Vagina (tissue), 2 donors: ENCODE measurements at regions not wholly inside any gene's neighbourhood (a gene's known extent, or its start where the extent isn't known, plus 50 kb on each side); places are given as distances from the start of the nearest gene placed in this dataset.

Source experiments
- DNase-seq, 2 donors: peaks; one replicate each; pipeline ENCODE4 v3.0.0-alpha.2; 2017; ENCODE audit errors: extremely low spot score in 2 of 2
- H3K27ac ChIP-seq: fragments of 200-600 bp; sonication (generic); one replicate; pipeline ENCODE4 v1.5.1; 2019
- H3K27me3 ChIP-seq: fragments of 200-600 bp; sonication (generic); one replicate; pipeline ENCODE4 v1.5.1; 2019
- H3K36me3 ChIP-seq, 2 donors: fragments of 200-600 bp; sonication (generic); one replicate each; pipeline ENCODE4 v1.5.1; 2017 to 2019
- H3K4me1 ChIP-seq: fragments of 200-600 bp; sonication (generic); one replicate; pipeline ENCODE4 v1.5.1; 2019
- H3K4me3 ChIP-seq, 2 donors: fragments of 200-600 bp; sonication (generic); 1 replicate in 1 of 2; 2 replicates in 1 of 2; pipeline ENCODE4 v1.5.1; 2016 to 2019
- H3K9me3 ChIP-seq: fragments of 200-600 bp; sonication (generic); one replicate; pipeline ENCODE4 v1.5.1; 2019
- CTCF ChIP-seq, 3 experiments: fragments of 450-650 bp in 2 of 3; fragments of 200-600 bp in 1 of 3; sonication (generic) in 1 of 3; IDR thresholded peaks; one replicate each; pipeline ENCODE4 v1.5.1; 2017 to 2019; ENCODE audit warnings: antibody characterized with exemption in 3 of 3, mild to moderate bottlenecking in 2 of 3, moderate library complexity in 2 of 3
- POLR2A ChIP-seq, 2 donors: fragments of 450-650 bp; IDR thresholded peaks; one replicate each; pipeline ENCODE4 v1.6.1; 2017; ENCODE audit warnings: antibody characterized with exemption in 2 of 2, mild to moderate bottlenecking in 2 of 2, moderate library complexity in 2 of 2
- POLR2AphosphoS5 ChIP-seq, 2 donors: sonication (generic); formaldehyde crosslinking; IDR thresholded peaks; one replicate each; pipeline ENCODE4 v1.9.0; 2017; ENCODE audit warnings: antibody characterized with exemption in 2 of 2, mild to moderate bottlenecking in 2 of 2, low read depth in 1 of 2; ENCODE audit not compliant: insufficient read depth in 1 of 2
- intact Hi-C: fragments of 100-400 bp; cut with DNase I; formaldehyde crosslinking; loops from one replicate; pipeline ENCODE4 v1.15.1; 2023

- DNase-seq, result no peak
- Histone ChIP-seq H3K27me3 (no peaks in the 10 kb centered on the region), H3K4me3 (no peak overlapping the region), H3K9me3 (no peaks in the 10 kb centered on the region), H3K4me1 (no peaks in the 10 kb centered on the region), H3K36me3 (no peaks in the 10 kb centered on the region), H3K27ac (no peak overlapping the region)
- TF ChIP-seq POLR2AphosphoS5 (IDR thresholded peaks at IDR 0.05; ENCODE audit: insufficient read depth in 1 of 2, low read depth in 1 of 2), result no peak
- TF ChIP-seq CTCF (IDR thresholded peaks at IDR 0.05), result no peak
- no peak for TF ChIP-seq POLR2A (IDR thresholded peaks at IDR 0.05)
- intact Hi-C loops, result no loop called here
Observed at GRCh38 chr5:37996918-37997317, 157.1 kb upstream of the GDNF start.

- DNase-seq, result no peak
- Histone ChIP-seq H3K4me3 (no peak overlapping the region), H3K27ac (no peak overlapping the region), H3K9me3 (no peaks in the 10 kb centered on the region), H3K36me3 (no peaks in the 10 kb centered on the region), H3K27me3 (no peaks in the 10 kb centered on the region), H3K4me1 (no peaks in the 10 kb centered on the region)
- intact Hi-C loops, result no loop called here
- no peak for TF ChIP-seq CTCF (IDR thresholded peaks at IDR 0.05)
- TF ChIP-seq POLR2A (IDR thresholded peaks at IDR 0.05), result no peak
- no peak for TF ChIP-seq POLR2AphosphoS5 (IDR thresholded peaks at IDR 0.05; ENCODE audit: insufficient read depth in 1 of 2, low read depth in 1 of 2)
Observed at GRCh38 chr5:37994729-37995128, 154.9 kb upstream of the GDNF start.

GRCh38 chr5:37991301-37992299, 151.8 kb upstream of the GDNF start:
- Histone ChIP-seq H3K36me3 (no peaks in the 10 kb centered on the region), H3K9me3 (no peaks in the 10 kb centered on the region), H3K4me3 (no peak overlapping the region), H3K27me3 (no peaks in the 10 kb centered on the region), H3K27ac (no peak overlapping the region), H3K4me1 (no peaks in the 10 kb centered on the region)
- TF ChIP-seq POLR2AphosphoS5 (IDR thresholded peaks at IDR 0.05; ENCODE audit: insufficient read depth in 1 of 2, low read depth in 1 of 2) (no peak), CTCF (IDR thresholded peaks at IDR 0.05) (no peak), POLR2A (IDR thresholded peaks at IDR 0.05) (no peak)
- intact Hi-C loops, result no loop called here
- no peak for DNase-seq

- no peaks in the 10 kb centered on the region for H3K27me3 ChIP-seq
- H3K4me3 ChIP-seq, result no peak overlapping the region
- DNase-seq, result no peak
- H3K36me3 ChIP-seq, result no peaks in the 10 kb centered on the region
- intact Hi-C loops, result no loop called here
- H3K27ac ChIP-seq, result no peak overlapping the region
- no peaks in the 10 kb centered on the region for H3K4me1 ChIP-seq
- TF ChIP-seq POLR2AphosphoS5 (IDR thresholded peaks at IDR 0.05; ENCODE audit: insufficient read depth in 1 of 2, low read depth in 1 of 2) (no peak), CTCF (IDR thresholded peaks at IDR 0.05) (no peak)
- no peaks in the 10 kb centered on the region for H3K9me3 ChIP-seq
Observed at GRCh38 chr5:37989884-37990283, 150.0 kb upstream of the GDNF start.

GRCh38 chr5:37988454-37989046, 148.7 kb upstream of the GDNF start:
- no peak for DNase-seq
- Histone ChIP-seq H3K4me1 (no peaks in the 10 kb centered on the region), H3K9me3 (no peaks in the 10 kb centered on the region), H3K27ac (no peak overlapping the region), H3K27me3 (no peaks in the 10 kb centered on the region), H3K4me3 (no peak overlapping the region), H3K36me3 (no peaks in the 10 kb centered on the region)
- TF ChIP-seq CTCF (IDR thresholded peaks at IDR 0.05), result no peak
- no peak for TF ChIP-seq POLR2A (IDR thresholded peaks at IDR 0.05)
- TF ChIP-seq POLR2AphosphoS5 (IDR thresholded peaks at IDR 0.05; ENCODE audit: insufficient read depth in 1 of 2, low read depth in 1 of 2), result no peak
- intact Hi-C loops, result no loop called here
